Activated naive CD4-positive, alpha-beta T cell (primary cell): ENCODE measurements at regions not wholly inside any gene's neighbourhood (a gene's known extent, or its start where the extent isn't known, plus 50 kb on each side); places are given as distances from the start of the nearest gene placed in this dataset.
"Not testable (repeated sequence)": the region's sequence is repeated elsewhere in the genome, so short reads cannot be mapped to it uniquely, and the experiment has no call there.

Experiments
- DNase-seq, 4 experiments: peaks; one replicate each; lab custom pipeline; 2025; lab: John Stamatoyannopoulos, UW

DNA sequence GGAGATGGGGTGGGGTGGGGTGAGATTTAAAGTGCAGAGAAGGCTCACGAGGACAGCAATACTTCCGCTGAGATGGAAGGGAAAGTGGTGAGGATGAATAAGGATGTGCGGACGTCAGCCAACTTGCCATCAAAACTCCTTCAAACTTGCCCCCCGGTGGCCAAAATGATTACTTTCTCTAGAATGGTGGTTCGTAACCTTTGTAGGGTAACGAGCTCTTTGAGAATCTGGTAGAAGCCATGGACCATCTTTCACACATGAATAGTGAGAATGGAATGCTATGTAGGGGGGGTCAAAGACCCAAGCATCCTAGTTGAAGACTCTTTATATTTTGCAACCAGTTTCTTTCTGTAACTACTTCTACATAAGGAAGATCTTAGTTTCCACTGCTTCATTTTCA, 245.9 kb upstream of the DDHD1 start:
- no peak for DNase-seq

DNA sequence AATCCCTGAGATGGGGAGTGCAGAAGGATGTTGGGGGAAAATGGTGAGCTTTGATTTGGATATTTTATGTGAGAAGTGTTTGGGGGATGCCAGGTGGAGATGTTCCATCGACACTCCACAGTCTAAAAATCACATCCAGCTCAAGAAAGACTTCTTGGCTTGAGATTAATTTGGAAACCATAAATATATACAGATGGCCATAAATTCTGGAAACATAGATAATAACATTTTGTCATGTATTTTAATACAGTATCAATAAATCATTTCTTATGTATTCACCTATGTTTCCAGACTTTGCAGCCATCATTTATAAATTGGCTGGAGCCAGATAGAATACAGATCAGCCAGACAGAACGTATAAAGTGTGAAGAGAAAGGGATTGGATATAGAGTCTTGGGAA, 245.5 kb upstream of the DDHD1 start:
- no peak for DNase-seq

DNA sequence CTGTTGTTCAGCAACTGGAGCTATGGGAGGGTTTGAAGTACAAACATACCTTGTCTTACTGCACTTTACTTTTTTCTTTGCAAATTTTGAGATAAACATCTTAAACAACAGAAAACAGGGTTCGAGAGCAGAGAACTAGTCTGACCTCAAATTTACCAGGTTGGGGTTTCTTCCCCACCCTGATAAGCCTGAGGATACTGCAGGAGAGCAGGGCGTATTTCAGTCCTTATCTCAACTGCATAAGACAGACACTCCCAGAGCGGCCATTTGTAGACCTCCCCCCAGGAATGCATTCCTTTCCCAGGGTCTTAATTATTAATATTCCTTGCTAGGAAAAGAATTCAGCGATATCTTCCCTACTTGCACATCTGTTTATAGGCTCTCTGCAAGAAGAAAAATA, 242.1 kb upstream of the DDHD1 start:
- DNase-seq = not testable (repeated sequence)

DNA sequence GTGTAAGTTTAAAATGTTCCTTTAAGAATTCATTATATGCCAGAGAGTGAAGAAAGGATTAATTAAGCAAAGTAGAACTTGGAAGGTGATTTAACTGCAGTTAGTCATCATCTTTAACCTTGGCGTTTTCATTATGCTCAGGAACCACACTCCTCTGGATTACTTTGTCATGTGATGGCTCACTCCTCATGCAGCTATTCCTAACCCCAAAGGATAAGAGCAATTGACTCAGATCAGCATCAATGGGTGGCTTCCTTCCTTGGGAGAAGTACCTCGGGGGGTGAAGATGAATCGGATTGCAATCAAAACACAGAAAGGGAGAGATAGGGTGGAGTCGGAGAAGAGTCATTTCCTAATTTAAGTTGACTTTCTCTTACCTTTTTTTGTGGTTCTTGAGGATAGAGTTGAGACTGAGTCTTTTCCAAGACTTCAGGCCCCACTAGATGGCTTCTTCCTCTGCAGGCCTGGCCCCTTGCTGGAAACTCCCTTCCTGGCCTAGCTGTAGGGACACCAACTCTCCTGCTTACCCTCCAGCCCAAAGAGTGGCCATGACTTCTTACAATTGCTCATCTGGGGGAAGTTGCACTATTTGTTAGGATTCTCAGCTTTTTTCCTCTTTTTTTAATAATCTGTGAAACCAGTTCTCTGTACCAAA, 238.6 kb upstream of the DDHD1 start:
- no peak for DNase-seq

DNA sequence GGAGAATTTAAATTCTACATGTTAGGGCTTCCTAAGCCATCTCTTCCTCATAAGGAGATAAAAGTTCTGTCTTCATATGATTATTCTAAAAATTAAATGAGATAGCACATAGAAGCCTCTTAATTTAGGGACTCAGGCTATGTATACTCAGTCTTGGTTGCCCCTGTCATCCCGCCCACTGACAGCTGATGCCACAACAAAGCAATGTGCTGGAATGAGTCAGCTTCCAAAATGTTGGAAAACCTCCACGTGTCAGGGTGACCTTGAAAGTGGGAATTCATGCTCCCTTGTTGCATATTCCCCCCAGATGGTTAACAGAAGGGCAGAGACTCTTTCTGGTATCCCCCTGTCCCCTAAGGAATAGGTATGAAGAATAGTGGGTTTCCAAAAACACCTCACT, 238.0 kb upstream of the DDHD1 start:
- DNase-seq = no peak

DNA sequence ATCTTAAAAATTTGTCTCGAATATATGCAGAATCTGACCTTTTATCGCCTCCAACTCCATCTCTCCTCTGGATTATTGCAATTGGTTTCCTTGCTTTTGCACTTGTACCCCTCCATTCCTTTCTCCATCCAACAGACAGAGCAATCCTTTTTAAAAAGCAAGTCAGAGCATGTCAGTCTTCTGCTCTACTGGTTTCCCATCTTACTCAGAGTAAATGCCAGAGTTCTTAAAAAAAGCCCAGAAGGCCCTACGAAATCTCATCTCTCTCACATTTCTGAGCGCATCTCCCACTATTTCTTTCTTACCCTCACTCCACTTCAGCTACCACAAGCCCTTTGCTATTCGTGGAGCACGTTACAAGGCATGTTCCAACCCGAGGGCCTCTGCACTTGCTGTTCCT, 236.9 kb upstream of the DDHD1 start:
- no peak for DNase-seq

DNA sequence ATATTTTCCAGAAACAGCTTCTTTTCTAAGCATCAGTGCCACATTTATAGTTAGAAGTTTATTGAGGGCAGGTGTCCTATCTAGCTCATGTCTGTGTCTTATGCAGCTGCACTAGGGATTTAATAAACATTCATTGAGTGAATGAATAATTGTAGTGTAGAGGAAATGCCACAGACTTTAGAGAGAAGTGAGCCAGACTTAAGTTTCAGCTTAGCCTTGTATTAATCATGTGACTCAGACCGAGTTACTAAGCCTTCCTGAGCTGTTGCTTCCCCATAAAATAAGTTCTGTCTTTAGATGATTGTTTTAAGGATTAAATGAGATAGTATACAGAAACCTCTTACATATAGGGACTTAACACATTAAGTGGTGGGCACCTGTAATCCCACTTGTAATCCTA, 236.1 kb upstream of the DDHD1 start:
- no peak for DNase-seq

DNA sequence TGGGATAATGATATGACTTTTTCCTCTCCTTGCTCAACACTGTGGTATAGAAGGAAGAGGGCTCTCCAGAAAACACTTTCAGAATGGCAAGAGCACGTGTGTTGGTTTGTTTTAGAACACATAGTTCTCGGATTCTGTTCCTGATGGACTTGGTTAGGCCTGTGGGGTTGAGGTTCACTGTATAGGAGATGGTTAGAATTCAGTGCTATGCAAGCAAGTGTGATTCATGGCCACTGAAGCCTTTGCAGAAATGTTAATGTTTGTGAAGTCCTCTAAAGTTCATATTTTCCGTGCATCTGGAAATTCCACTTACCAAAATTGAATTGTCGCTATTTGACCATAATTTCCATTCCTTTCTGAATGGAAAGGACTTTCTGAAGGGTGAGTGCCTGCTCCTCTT, 233.2 kb upstream of the DDHD1 start:
- no peak for DNase-seq

DNA sequence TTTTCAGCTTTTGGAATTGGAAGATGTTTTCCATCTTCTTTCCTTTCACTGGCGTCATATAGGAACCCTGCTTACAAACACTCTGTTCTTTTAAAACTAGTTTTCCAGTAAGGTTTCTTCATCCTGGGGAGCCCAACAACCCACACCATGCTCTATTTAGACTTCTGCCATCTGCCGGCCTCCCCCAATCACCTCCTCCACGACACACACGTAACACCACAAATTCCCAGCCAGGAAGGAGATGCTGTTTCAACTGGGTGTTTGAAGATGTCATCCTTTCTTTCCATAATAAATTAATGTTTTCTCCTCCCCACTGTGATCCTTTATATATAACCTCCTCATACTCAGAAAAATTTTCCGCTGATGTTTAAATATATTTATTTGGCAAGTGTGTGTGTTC, 231.4 kb upstream of the DDHD1 start:
- no peak for DNase-seq

DNA sequence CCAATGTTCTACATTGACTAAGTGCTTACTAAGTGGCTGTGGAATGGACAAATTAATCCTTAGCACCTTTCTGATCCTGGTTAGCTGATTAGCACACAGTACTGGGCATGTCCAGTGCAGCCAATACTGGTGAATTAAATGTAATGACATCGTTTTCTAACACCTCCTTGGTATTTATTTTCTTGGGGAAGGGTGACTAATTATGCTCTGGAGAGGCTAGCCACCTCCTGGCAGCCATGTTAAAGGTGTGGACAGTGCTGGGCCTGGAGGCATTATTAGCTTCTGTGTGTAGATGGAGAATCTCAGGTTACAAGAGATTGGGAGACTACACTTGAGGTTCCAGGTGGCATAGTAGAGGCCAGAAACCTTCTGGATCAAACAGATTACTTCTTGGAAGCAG, 230.9 kb upstream of the DDHD1 start:
- no peak for DNase-seq

DNA sequence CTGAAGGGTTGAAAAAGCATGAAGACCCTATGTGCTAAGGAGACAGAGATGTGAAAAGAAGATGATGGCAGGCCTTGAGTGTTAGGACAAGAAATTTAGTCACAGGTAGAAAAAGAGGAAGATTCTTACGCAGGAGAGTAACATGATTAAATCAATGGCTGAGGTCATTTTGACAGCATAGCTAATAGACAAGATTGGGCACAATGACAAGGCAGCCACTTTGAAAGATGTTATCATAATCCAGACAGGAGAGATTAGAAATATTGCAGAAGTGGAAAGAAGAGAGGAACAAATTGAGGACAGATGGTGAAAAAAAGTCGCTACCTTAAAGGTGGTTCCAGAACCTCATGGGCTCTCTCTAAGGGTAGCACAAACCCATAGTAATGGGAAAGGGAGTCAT, 228.8 kb upstream of the DDHD1 start:
- DNase-seq = no peak

DNA sequence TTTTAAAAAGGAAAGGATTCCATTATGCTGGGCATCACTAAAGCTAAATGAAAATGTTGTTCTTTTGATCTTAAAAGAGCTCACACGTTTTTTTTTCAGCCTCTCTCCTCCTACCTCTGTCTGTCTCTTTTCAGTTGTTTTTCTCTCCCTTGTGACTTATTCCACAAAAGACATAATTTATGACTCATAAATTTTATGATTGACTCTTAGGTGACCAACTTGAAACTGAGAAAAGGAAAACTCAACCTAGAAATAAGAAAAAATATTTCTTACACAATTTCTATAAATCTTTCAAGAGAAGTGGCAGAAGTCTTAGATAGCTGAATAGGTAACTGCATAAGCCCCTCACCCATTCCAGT, 227.7 kb upstream of the DDHD1 start:
- no peak for DNase-seq

DNA sequence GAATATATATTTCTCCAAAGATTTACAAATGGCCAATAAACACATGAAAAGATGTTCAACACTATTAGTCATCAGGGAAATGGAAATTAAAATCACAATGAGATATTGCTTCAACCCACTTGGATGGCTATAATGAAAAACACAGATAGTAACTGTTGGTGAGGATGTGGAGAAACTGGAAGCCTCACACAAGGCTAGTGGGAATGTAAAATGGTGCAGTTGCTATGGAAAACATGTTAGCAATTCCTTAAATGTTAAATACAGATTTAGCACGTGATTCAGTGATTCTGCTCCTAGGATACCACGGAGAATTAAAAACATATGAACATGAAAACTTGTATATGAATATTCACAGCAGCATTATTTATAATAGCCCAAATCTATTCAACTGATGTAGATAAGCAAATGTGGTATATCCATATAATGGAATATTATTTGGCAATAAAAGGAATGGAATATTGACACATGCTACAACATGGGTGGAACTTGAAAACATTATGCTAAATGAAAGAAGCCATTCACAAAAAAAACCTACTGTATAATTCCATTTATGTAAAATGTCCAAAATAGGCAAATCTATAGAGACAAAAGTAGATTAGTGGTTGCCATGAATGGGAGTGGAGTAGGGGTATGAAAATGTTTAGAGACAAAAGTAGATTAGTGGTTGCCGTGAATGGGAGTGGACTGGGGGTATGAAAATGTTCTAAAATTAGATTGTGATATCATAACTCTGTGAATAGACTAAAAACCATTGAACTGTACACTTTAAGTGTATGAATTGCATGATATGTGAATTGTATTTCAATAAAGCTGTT, 227.1 kb upstream of the DDHD1 start:
- no peak for DNase-seq

DNA sequence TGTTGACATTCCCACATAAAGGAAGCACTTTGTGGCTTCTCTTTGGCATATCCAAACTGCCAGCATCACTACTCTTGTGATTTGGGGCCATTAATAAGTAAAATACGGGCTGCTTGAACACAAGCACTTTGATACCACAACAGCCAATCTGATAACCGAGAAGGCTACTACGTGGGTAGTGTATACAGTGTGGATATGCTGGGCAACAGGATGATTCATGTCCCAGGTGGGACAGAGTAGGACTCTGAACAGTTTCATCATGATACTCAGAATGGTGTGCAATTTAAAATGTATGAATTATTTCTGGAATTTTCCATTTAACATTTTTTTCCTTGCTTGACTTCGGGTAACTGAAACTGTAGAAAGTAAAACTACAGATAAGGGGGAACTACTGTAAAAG, 225.0 kb upstream of the DDHD1 start:
- DNase-seq = no peak

DNA sequence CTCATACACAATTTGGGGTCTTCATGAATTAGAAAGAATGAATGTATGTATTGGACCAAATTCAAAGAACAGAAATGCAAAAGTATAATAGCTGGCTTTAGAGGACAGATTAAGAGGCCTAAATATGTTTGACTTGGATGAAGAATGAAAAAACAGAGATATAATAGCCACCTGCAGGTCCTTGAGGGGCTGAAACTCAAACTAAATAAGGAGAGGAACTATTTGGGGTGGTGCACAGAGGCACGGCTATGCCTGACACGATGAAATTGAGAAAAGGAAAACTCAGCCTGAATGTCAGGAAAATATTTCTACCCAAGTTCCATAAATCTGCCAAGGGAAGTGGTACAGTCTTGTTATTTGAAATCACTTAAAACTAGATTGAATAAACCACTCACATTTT, 222.9 kb upstream of the DDHD1 start:
- no peak for DNase-seq

DNA sequence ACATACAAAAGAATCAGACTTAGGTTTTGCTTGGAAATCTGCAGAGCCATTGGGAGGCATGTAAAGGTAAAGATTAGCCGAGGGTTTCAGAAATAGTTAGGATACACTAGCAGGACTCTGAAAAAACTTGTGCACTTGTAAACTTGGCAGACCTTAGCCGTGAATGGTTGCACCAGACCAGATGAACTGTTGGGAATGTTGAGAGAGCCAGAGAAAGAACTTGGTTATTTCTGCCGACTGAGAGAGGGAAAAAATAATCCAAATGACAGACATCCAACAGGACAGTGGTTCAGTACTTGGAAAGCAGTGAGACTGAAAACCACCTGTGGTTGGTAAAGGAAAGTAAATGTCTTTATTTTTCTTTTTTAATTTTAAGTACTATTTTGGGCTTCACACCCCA, 222.5 kb upstream of the DDHD1 start:
- DNase-seq = no peak

DNA sequence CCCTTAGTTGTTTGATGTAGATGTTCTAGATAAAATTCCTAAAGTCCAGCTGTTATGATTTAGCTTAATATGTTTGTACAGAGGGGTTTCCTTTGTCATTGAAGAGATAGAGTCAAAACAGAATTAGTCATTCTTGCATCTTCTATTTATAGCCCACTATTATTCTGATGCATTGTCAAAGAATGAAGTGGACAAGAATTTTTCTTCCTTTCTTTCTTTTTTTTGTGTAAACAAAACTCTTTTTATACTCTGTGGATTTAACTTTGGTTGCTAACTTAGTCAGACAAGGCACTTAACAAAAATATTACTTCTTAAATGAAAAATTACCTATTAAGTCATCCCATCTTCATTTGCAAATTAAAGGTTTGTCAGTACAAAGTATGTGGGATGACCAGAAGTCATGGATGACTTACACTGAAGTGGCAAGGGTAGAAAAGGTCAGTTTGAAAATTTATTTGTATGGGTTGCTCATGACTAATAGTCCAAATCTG, 215.6 kb upstream of the DDHD1 start:
- no peak for DNase-seq

DNA sequence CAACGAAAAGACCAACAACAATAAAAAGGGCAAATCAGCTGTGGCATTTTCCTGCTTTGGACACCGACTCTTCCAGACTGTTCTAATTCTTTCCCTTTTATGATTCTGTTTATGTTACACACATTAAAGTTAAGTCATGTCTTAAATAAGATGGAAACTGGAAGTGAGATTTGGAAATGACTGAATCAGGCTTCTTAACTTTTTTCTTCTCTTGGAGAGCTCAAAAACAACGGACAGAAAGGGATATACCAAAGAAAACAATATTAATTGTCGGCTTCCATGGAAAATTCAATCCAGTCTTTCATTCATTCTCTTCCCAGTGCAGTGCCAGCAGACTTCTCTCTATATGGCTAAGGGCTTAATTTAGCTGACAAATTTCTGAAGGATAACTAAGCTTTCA, 214.9 kb upstream of the DDHD1 start:
- no peak for DNase-seq

DNA sequence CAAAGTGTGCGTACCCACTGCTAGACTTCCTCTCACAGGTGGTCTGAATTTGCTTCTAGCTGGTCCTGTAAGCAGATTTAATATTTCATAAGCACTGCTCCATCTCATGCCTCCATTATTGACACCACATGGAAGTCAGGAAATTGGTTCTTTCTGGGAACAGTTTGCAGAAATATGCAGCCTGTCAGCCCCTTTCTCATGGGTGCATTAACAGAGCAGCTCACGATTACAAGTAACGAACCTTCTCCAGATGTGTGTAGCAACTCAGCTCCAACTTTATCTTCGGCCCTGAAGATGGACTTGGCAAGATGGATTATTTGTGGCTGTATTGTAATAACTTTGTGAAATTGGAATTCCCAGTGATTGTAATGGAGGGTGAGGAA, 214.5 kb upstream of the DDHD1 start:
- no peak for DNase-seq

DNA sequence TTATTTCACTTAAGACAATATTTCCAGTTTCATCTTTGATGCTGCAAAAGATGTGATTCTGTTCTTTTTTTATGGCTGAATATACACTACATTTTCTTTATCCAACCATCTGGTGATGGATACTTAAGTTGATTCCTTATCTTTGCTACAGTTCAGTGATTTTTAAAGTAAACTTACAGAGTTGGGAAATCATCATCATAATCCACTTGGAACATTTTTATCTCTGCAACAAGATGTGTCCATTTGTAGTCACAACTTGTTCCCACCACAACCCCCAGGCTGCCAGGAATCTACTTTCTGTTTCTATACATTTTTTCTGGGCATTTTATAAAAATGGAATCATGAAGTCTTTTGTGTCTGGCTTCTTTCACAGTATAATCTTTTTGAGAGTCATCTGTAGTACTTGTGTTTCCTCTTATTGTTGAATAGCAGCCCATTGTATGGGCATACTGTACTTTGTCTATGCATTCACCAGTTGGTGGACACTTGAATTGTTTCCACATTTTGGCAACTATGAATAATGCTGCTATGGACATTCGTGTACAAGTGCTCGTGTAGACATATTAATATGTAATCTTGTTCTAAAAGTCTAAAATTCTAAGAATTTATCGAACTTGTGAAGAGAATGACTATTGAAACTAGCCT, 212.5 kb upstream of the DDHD1 start:
- no peak for DNase-seq

DNA sequence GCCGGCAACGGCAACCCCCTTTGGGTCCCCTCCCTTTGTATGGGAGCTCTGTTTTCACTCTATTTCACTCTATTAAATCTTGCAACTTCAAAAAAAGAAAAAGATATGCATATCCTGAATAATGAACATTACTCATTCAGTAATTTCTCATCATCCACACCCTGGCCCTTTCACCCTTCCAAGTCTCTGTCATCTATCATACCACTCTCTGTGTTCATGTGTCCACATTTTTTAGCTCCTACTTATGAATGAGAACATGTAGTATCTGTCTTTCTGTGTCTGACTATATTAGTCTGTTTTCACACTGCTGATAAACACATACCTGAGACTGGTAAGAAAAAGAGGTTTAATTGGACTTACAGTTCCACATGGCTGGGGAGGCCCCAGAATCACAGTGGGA, 209.8 kb upstream of the DDHD1 start:
- DNase-seq = not testable (repeated sequence)

DNA sequence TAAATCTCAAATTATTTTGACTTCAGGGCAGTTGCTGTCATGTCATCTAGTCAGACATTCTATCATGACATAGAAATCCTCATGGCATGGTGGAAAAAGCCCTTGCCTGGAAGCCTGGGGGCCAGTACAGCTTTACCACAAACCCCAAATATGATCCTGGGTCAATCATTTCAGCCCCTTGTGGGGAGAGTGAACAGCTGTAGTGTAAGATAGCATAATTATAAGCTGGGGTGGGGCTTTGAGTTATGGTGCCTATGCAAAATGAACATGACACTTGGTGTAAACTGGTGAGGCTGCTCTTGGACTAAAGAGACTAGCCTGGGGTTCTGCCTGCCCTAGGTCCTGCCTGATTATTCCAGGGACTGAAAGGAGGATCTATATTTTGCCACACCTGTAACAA, 207.7 kb upstream of the DDHD1 start:
- no peak for DNase-seq

DNA sequence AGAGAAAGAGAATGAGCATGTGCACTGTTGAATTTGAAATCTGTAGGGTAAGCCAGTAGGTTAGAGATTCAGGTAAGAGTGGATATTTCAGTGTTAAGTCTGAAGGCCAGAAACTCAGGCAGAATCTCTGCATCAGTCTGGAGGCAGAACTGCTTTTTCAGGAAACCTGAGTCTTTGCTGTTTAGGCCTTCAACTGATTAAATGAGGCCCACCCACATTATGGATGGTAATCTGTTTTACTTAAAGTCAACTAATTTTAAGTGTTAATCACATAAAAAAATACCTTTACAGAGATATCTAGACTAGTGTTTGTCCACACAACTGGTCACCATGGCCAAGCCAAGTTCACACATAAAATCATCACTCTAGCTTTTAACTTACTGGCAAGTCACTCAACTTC, 205.0 kb upstream of the DDHD1 start:
- DNase-seq = no peak
